ENCODE measurements at regions not wholly inside any gene's neighbourhood (a gene's known extent, or its start where the extent isn't known, plus 50 kb on each side); places are given as distances from the start of the nearest gene placed in this dataset.

DNA sequence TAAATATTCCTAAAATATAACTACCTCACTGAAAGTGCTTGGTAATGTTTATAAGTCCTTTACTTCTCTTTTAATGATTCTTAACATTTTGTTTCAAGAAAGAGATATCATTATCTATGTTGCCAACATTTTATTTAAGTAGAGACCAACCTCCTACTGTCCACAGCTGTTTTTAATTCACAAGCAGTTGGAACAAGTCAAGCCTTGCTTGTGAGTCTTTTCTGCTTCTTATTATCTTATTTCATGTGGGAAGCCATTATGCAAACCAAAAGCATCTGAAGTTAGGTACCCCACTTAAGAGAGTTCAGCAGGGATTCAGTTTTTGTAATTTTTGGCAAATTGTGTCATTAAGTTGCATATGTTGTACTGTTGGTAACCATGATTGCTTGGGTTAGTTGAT, 1714.5 kb downstream of the GRIK2 start:
- H3K79me1 ChIP-seq (ENCODE audit: low read depth, low read length): no peaks in the 10 kb centered on the region
- no peaks in the 10 kb centered on the region; a peak in 1 of 7 replicates for H3K4me1 ChIP-seq (replicated peaks in 1 of 4; ENCODE audit: control insufficient read depth in 3 of 4, insufficient read depth in 4 of 4, low read length in 3 of 4)
- H3K23me2 ChIP-seq (ENCODE audit: low read depth, low read length): no peaks in the 10 kb centered on the region
- no peaks in the 10 kb centered on the region for H4K20me1 ChIP-seq (replicated peaks in 1 of 2; ENCODE audit: control insufficient read depth in 1 of 2, insufficient read depth in 2 of 2, low read length in 2 of 2)
- H3K4ac ChIP-seq (replicated peaks; ENCODE audit: insufficient read length, low read depth, low read length): no peak overlapping the region
- no peak overlapping the region for H2BK120ac ChIP-seq (replicated peaks; ENCODE audit: low read depth, low read length)
- H3K36me3 ChIP-seq (ENCODE audit: control insufficient read depth in 2 of 4, insufficient read depth in 4 of 4, low read length in 3 of 4): no peaks in the 10 kb centered on the region; a peak in 1 of 8 replicates
- no peak overlapping the region for H3K23ac ChIP-seq (ENCODE audit: insufficient read length)
- H3K56ac ChIP-seq (replicated peaks; ENCODE audit: insufficient read length, low read depth, low read length): no peak overlapping the region
- no peak overlapping the region for H2BK5ac ChIP-seq (ENCODE audit: low read depth, low read length)
- no peak overlapping the region for H2AK5ac ChIP-seq (ENCODE audit: low read depth, low read length)
- H3K18ac ChIP-seq (ENCODE audit: extremely low read depth, low read length): no peak overlapping the region
- no peak overlapping the region for H3K9ac ChIP-seq (replicated peaks in 1 of 4; ENCODE audit: extremely low read depth in 1 of 4, low read depth in 3 of 4, low read length in 3 of 4)
- FAIRE-seq (no peak), DNase-seq (ENCODE audit: low read depth in 1 of 2, low spot score in 2 of 2) (no peak)
- ChIA-PET CTCF (ENCODE audit: partially characterized antibody) (interaction anchor here (0.7 to 1.1 kb wide), 2 partner anchors 14 to 241 kb away, joined by 3 read pairs; no protein-coding TSS in a partner anchor), POLR2A (ENCODE audit: partially characterized antibody) (no interaction called here)
- H3K14ac ChIP-seq (ENCODE audit: insufficient read length): no peak overlapping the region
- no peaks in the 10 kb centered on the region for H3K9me3 ChIP-seq (ENCODE audit: insufficient read depth in 2 of 2, low read depth in 1 of 2, low read length in 1 of 2)
- H3K27ac ChIP-seq (ENCODE audit: low read depth, low read length): no peak overlapping the region
- H2BK15ac ChIP-seq (ENCODE audit: low read length): no peak overlapping the region
- H2AFZ ChIP-seq (ENCODE audit: low read length): no peak overlapping the region; the same call in 1 of the 2 replicates
- H4K8ac ChIP-seq (ENCODE audit: extremely low read depth, insufficient read depth, low read length): no peak overlapping the region
- no peak overlapping the region for H2BK20ac ChIP-seq (ENCODE audit: low read length)
- H3K4me2 ChIP-seq (ENCODE audit: insufficient read depth in 1 of 2, low read depth in 2 of 2, low read length in 2 of 2): no peak overlapping the region
- no peak overlapping the region for H4K5ac ChIP-seq (ENCODE audit: insufficient read length, low read depth, low read length)
- no peaks in the 10 kb centered on the region for H3K27me3 ChIP-seq (replicated peaks in 1 of 4; ENCODE audit: control insufficient read depth in 3 of 4, extremely low read depth in 1 of 4, insufficient read depth in 3 of 4, low read length in 3 of 4)
- H4K91ac ChIP-seq (replicated peaks; ENCODE audit: insufficient read length, low read length): no peak overlapping the region
- no peaks in the 10 kb centered on the region for H3K79me2 ChIP-seq (ENCODE audit: control insufficient read depth in 1 of 2, insufficient read depth in 2 of 2, low read length in 2 of 2)
- H3K4me3 ChIP-seq (ENCODE audit: extremely low read depth in 1 of 4, insufficient read depth in 2 of 4, low read depth in 3 of 4, low read length in 4 of 4): no peak overlapping the region
- no peak overlapping the region for H2BK12ac ChIP-seq (ENCODE audit: low read depth, low read length)
- TF ChIP-seq KDM4A (IDR thresholded peaks at IDR 0.05; ENCODE audit: low read depth, low read length, severe bottlenecking): no peak
- TF ChIP-seq, protein P1, sequence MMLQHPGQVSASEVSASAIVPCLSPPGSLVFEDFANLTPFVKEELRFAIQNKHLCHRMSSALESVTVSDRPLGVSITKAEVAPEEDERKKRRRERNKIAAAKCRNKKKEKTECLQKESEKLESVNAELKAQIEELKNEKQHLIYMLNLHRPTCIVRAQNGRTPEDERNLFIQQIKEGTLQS (IDR thresholded peaks at IDR 0.05; ENCODE audit: insufficient read depth, low read depth, low read length): no peak
- no peak for TF ChIP-seq PHF8 (conservative IDR thresholded peaks at IDR 0.05; ENCODE audit: low read depth, low read length)
- TF ChIP-seq, protein P2, sequence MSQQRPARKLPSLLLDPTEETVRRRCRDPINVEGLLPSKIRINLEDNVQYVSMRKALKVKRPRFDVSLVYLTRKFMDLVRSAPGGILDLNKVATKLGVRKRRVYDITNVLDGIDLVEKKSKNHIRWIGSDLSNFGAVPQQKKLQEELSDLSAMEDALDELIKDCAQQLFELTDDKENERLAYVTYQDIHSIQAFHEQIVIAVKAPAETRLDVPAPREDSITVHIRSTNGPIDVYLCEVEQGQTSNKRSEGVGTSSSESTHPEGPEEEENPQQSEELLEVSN (IDR thresholded peaks at IDR 0.05): no peak
- no peak for TF ChIP-seq RFX5 (IDR thresholded peaks at IDR 0.05; ENCODE audit: borderline replicate concordance, low read depth, low read length)
- no peak for TF ChIP-seq FOSL1 (IDR thresholded peaks at IDR 0.05; ENCODE audit: insufficient read depth, low read depth, low read length)
- TF ChIP-seq GTF2F1 (IDR thresholded peaks at IDR 0.05; ENCODE audit: borderline replicate concordance, low read depth, low read length): no peak
- TF ChIP-seq, protein P3, sequence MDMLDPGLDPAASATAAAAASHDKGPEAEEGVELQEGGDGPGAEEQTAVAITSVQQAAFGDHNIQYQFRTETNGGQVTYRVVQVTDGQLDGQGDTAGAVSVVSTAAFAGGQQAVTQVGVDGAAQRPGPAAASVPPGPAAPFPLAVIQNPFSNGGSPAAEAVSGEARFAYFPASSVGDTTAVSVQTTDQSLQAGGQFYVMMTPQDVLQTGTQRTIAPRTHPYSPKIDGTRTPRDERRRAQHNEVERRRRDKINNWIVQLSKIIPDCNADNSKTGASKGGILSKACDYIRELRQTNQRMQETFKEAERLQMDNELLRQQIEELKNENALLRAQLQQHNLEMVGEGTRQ (IDR thresholded peaks at IDR 0.05; ENCODE audit: low read length): no peak
- no peak for TF ChIP-seq ASH2L (IDR thresholded peaks at IDR 0.05; ENCODE audit: low read length)
- TF ChIP-seq POLR2AphosphoS5 (IDR thresholded peaks at IDR 0.05; ENCODE audit: low read depth, low read length): no peak
- no peak for TF ChIP-seq EGR1 (IDR thresholded peaks at IDR 0.05; ENCODE audit: borderline replicate concordance, low read depth, low read length)
- no peak for TF ChIP-seq RAD21 (IDR thresholded peaks at IDR 0.05 in 1 of 2, conservative IDR thresholded peaks at IDR 0.05 in 1 of 2; ENCODE audit: low read depth in 2 of 2, low read length in 2 of 2)
- no peak for TF ChIP-seq RXRA (IDR thresholded peaks at IDR 0.05; ENCODE audit: insufficient read depth, low read depth, low read length)

Measured in H1 (cell line).